A673 (cell line): ENCODE measurements at regions not wholly inside any gene's neighbourhood (a gene's known extent, or its start where the extent isn't known, plus 50 kb on each side); places are given as distances from the start of the nearest gene placed in this dataset.

Experiments
- BruUV-seq: library from RNA; stranded (reverse); fragments of 400-500 nt; replicated peaks from 2 replicates; lab custom pipeline; 2021; lab: Mats Ljungman, UMichigan
- CTCF ChIA-PET: fragments of 300-600 bp; sonication (Branson Sonifier 250); formaldehyde crosslinking; loops from one replicate; lab custom pipeline; 2022; ENCODE audit warnings: antibody characterized with exemption; lab: Charles Lee
- POLR2A ChIA-PET: fragments of 300-600 bp; sonication (Branson Sonifier 250); formaldehyde crosslinking; loops from one replicate; lab custom pipeline; 2022; ENCODE audit warnings: antibody characterized with exemption; ENCODE audit not compliant: low non-redundant PET; lab: Charles Lee
- DNase-seq: peaks from one replicate; pipeline ENCODE4 v3.0.0-alpha.2; 2015; ENCODE audit warnings: low spot score
- H3K27ac ChIP-seq: fragments of 200-600 bp; sonication (generic); 2 replicates; pipeline ENCODE4 v1.5.1; 2016; ENCODE audit warnings: mixed run types, low read depth, mild to moderate bottlenecking, mixed read lengths, antibody characterized with exemption, low read length; ENCODE audit not compliant: poor library complexity, severe bottlenecking
- H3K27me3 ChIP-seq: fragments of 200-600 bp; sonication (generic); replicated peaks from 2 replicates; pipeline ENCODE4 v1.6.1; 2017; ENCODE audit warnings: mixed run types, low read depth, mild to moderate bottlenecking, mixed read lengths, antibody characterized with exemption, low read length; ENCODE audit not compliant: insufficient read depth, poor library complexity
- H3K36me3 ChIP-seq: fragments of 200-600 bp; sonication (generic); 2 replicates; pipeline ENCODE4 v1.6.1; 2016; ENCODE audit warnings: mixed run types, mild to moderate bottlenecking, mixed read lengths, antibody characterized with exemption, low read length; ENCODE audit not compliant: insufficient read depth, poor library complexity, severe bottlenecking
- H3K4me1 ChIP-seq: fragments of 200-600 bp; sonication (generic); 2 replicates; pipeline ENCODE4 v1.6.1; 2017; ENCODE audit warnings: mixed run types, mild to moderate bottlenecking, mixed read lengths, antibody characterized with exemption, low read length; ENCODE audit not compliant: insufficient read depth, poor library complexity, severe bottlenecking
- H3K4me3 ChIP-seq: fragments of 200-600 bp; sonication (generic); 2 replicates; pipeline ENCODE4 v1.5.1; 2016; ENCODE audit warnings: low read depth, mixed run types, mild to moderate bottlenecking, mixed read lengths, low read length; ENCODE audit not compliant: poor library complexity, severe bottlenecking
- H3K9me3 ChIP-seq: fragments of 200-600 bp; sonication (generic); 2 replicates; pipeline ENCODE4 v1.6.1; 2016; ENCODE audit warnings: mixed run types, low read depth, mild to moderate bottlenecking, mixed read lengths, antibody characterized with exemption, low read length; ENCODE audit not compliant: poor library complexity, severe bottlenecking
- EZH2 ChIP-seq: fragments of 200-600 bp; sonication (generic); IDR thresholded peaks from 2 replicates; pipeline ENCODE4 v1.6.1; 2017; ENCODE audit warnings: borderline replicate concordance, low read depth, mild to moderate bottlenecking, mixed read lengths, antibody characterized with exemption, low read length; ENCODE audit not compliant: poor library complexity, severe bottlenecking
- intact Hi-C: fragments of 100-400 bp; cut with micrococcal nuclease; formaldehyde crosslinking; loops from one replicate; pipeline ENCODE4 v1.10.0; 2022; ENCODE audit not compliant: unreplicated experiment
- TF ChIP-seq, protein P1 (sequence below): fragments of 300-800, 200-600 bp; sonication (generic); conservative IDR thresholded peaks from 2 replicates; pipeline ENCODE4 v1.5.1; 2017; ENCODE audit warnings: low read depth, mild to moderate bottlenecking, antibody characterized with exemption, low read length, moderate library complexity, mixed read lengths

DNA sequence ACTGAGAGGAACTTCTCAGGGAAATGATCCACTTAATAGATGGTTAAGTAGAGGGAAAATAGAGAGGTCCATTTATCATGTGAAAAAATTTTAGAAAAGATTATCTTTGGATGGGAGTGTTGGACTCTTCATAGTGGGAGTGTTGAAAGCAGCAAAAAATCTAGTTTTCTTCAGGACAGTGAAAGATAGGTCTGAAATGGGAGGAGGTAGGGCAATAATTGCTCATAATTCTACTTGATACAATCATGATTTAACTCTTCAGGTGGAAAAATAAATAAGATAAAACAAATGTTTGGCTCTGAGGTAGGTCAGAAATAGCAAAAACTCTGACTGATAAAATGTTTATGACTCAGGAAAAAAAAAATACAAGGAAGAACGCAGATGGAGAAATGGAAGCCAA lies 144.1 kb upstream of the DPH6 start:
- BruUV-seq: no TSS peak
- Histone ChIP-seq H3K27ac (no peak overlapping the region), H3K4me1 (no peaks in the 10 kb centered on the region), H3K36me3 (no peaks in the 10 kb centered on the region), H3K9me3 (no peaks in the 10 kb centered on the region), H3K4me3 (no peak overlapping the region), H3K27me3 (no peaks in the 10 kb centered on the region)
- TF ChIP-seq EZH2: no peak
- TF ChIP-seq, protein P1, sequence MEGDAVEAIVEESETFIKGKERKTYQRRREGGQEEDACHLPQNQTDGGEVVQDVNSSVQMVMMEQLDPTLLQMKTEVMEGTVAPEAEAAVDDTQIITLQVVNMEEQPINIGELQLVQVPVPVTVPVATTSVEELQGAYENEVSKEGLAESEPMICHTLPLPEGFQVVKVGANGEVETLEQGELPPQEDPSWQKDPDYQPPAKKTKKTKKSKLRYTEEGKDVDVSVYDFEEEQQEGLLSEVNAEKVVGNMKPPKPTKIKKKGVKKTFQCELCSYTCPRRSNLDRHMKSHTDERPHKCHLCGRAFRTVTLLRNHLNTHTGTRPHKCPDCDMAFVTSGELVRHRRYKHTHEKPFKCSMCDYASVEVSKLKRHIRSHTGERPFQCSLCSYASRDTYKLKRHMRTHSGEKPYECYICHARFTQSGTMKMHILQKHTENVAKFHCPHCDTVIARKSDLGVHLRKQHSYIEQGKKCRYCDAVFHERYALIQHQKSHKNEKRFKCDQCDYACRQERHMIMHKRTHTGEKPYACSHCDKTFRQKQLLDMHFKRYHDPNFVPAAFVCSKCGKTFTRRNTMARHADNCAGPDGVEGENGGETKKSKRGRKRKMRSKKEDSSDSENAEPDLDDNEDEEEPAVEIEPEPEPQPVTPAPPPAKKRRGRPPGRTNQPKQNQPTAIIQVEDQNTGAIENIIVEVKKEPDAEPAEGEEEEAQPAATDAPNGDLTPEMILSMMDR: no peak
- no peak for DNase-seq
- POLR2A ChIA-PET: no interaction called here
- CTCF ChIA-PET: no interaction called here
- intact Hi-C loops: no loop called here

DNA sequence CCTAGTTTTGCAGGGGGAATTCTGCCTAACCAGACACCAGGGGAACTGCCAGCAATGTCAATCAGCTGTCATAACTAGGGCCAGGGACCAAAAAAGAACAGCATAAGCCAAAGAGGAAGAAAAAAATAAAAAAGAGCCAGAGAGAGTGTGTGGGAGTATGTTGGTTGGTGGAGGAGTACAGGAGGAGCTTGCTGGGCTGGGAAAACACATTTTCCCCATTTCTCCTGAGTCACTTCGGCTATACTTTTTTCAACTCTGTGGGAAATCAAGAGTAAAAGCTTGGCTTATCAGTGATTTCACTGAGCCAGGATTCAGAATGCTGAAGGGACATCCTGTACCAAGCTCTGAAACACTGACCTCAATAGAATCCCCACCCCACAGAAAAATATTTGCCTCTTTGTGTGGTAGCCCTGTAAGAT lies 144.7 kb upstream of the DPH6 start:
- no peaks in the 10 kb centered on the region for H3K4me1 ChIP-seq
- H3K27ac ChIP-seq: no peak overlapping the region
- H3K27me3 ChIP-seq: no peaks in the 10 kb centered on the region
- no peak for TF ChIP-seq EZH2
- TF ChIP-seq, protein P1: no peak
- no peak for DNase-seq
- no TSS peak for BruUV-seq
- intact Hi-C loops: no loop called here
- H3K36me3 ChIP-seq: no peaks in the 10 kb centered on the region
- no peaks in the 10 kb centered on the region for H3K9me3 ChIP-seq
- ChIA-PET CTCF (no interaction called here), POLR2A (no interaction called here)
- no peak overlapping the region for H3K4me3 ChIP-seq

DNA sequence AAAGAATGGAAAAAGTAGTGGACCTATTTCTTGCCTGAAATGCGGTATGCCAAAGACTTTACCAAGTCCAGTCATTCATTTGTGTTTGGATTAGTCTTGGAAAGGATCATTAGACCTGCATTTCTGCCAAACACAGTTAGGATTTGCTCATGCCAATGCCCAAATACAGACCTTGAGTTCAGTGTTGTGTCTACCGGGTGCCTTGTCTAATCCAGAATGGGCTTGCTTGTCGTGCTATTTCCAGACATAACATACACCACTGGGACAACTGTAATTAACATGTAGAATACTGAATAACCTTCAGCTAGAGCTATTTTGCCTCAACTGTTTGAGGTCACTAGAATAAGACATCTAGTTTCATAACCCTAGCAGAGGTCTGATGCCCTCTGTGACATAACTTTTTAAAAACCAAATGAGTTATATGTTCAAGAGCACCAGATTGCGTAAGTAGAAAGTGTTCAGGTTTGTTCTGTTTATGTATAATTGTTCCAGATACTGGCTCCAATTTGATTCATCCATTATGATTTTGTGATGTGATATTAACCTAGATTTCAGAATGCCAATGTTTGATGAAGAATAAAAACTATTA lies 145.3 kb upstream of the DPH6 start:
- Histone ChIP-seq H3K27ac (no peak overlapping the region), H3K36me3 (no peaks in the 10 kb centered on the region), H3K27me3 (no peaks in the 10 kb centered on the region), H3K9me3 (no peaks in the 10 kb centered on the region), H3K4me1 (no peaks in the 10 kb centered on the region), H3K4me3 (no peak overlapping the region)
- no peak for DNase-seq
- intact Hi-C loops: no loop called here
- no TSS peak for BruUV-seq
- POLR2A ChIA-PET: no interaction called here
- TF ChIP-seq, protein P1: no peak
- TF ChIP-seq EZH2: no peak
- CTCF ChIA-PET: no interaction called here
